Retina (tissue), 1 donor: ENCODE measurements at regions not wholly inside any gene's neighbourhood (a gene's known extent, or its start where the extent isn't known, plus 50 kb on each side); places are given as distances from the start of the nearest gene placed in this dataset.
"Not testable (repeated sequence)": the region's sequence is repeated elsewhere in the genome, so short reads cannot be mapped to it uniquely, and the experiment has no call there.

ENCODE experiments used
- DNase-seq: peaks from one replicate; pipeline ENCODE4 v3.0.0-alpha.2; 2016

DNA sequence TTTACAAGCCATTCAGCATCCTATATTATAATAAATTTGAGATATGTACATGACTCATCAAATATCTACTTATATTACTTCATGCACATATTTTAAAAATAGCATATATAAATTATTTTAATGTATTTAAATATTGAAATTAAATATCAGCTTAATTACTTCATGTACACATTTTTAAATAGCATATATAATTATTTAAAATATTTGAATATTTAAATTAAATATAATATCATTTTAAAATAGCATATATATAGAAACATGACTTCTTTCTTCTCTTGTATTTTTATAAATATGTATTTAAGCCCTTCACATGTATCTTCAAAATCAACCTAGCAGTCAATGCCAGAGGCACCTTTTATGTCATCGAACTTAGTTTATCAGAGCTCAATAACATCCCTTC lies 298.8 kb upstream of the DSEL start:
- no peak for DNase-seq

DNA sequence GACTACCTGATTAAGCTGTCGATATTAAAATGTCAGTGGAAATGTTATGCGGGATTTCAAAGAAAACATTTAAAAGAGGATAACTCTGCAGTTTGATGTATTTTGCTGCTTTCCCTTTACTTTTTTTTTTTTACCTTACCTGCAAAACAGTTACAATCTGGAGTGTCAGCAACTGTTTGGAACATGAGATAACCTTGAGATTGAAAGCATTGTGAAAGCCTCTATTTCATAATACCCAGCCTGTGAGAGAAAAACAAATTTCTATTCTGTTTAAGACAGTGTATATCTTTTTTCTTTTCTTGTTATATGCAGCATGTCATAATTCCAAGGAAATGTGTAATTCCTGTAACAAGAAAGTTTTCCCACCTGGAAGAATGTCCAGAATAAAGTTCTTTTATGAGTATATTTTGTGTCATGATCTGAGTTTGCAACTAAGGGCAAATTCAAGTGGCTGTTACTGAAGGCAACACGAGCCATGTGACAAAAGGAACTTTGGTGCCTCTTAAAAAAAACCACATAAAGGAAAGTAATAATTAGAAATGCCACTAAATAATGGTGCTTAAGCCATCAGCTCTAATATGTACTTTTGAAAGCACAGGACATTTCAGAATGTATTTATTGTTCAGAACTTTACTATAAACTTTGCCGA lies 297.0 kb upstream of the DSEL start:
- DNase-seq, result no peak

GRCh38 chr18:67805261-67805660 lies 288.7 kb upstream of the DSEL start:
- DNase-seq, result peak; percentile 9

DNA sequence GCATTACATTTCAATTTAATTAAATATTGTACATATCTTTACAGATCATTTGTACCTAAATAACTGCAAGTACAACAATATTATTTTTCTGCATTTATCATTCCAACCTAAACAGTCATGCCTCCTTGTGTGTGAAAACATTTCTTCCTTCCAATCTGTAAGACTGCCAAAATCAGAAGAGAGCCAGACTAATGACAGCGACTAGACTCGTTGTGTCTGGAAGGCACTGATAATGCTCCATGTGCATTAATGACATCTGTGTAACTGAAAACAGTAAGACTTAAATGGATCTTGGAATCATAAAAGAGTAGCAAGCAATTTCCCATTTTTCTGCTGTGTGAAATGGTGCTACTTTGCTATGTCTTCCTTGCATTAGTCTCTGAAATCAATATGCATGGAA lies 278.0 kb upstream of the DSEL start:
- no peak for DNase-seq

- no peak for DNase-seq
Observed at GRCh38 chr18:67790527-67790926, 274.0 kb upstream of the DSEL start.

GRCh38 chr18:67789165-67789545 lies 272.6 kb upstream of the DSEL start:
- no peak for DNase-seq

DNA sequence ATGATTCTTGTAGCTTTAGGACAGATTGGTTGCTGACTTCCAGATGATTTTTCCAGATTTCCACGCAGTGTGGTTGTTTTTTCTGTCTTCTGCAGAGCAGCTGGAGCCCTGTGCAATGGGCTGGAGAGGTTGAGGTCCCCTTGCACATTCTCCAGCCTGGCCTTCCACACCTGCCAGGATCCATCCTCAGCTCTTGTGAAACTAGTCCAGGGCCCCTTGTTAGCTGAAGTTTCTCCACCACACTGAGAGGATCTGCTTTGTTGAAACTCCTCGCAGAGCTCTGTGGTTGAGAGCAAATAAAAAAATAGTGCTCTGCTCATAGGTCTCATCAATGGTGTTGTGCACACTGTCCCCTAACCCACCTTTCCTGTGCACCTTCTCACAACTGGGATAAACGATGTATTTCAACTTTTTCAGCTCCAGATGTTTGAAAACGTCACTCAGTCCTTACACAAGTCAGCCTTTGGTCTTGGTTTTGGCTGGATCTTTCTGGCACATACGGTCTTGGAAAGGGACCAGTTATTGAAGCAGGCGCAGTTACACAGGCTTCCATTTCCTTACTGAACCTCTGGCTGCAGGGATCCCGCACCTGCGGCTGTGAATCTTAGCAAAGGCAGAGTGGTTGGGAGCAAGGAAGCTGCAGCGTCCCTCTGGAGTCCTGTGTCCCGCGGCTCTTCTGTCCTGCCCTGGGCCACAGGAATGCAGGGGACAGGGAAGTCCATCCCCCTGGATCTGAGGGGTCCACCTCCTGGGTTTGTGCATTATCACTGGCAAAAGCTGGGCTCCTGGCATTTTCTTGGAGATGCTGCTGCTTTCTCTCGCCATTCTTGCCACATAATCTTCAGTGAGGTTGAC lies 272.0 kb upstream of the DSEL start:
- no peak for DNase-seq

- no peak for DNase-seq
Observed at GRCh38 chr18:67783196-67783946, 266.9 kb upstream of the DSEL start.

DNA sequence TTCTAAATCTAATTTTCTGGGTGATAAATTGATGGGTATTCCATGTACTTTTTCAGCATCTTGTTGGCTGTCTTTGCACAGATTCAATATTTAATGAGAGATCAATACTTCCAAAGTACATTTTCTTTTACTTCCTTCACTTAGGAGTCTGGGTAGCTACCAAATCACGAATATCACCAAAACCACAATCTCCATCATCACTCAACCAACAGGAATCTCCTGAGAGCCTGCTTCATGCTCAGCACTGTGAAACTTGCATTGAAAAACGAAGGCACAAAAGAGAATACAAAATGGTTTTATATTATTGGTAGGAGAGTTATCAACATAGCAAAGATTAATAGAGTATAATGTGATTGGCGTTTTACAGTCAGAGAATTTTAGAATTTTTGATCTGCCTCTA lies 261.5 kb upstream of the DSEL start:
- DNase-seq, result no peak

- no peak for DNase-seq
Observed at GRCh38 chr18:67776929-67777328, 260.4 kb upstream of the DSEL start.

DNA sequence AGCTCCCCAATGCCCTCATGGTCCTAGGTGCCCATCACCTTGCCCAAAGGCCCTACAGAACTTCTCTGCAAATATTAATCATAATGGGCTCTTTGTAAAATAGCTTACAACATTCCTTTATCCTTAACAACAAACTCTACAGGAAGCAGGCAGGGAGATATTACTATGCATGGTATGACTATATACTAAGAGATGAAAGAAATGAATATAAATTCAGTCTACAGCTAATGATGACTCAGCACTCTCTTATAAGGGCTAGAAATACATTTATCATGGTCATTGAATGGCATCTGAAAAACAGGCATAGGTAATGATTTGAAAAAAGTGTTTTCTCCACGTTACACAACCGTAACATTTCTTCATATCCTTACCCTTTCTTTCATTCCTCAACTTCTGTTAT lies 254.8 kb upstream of the DSEL start:
- DNase-seq, result no peak

DNA sequence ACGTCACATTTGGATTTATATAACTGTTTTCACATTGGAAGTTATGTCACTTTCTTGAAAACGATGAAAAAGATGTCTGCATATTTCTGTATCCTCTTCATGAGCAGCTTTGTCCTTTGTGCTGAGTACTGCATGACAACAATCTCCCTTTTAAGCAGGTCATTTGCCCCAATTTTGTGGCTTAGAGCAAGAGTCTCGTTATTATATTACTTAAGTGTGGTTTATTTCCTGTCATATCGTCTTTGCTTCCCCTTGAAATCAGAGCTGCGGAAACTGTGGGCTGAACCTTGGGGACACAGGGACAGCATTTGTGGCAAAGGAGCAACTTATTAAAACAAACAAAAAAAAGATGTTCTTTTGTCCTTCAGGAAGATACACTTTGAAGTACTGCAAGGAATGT lies 254.0 kb upstream of the DSEL start:
- peak; percentile 14 for DNase-seq

DNA sequence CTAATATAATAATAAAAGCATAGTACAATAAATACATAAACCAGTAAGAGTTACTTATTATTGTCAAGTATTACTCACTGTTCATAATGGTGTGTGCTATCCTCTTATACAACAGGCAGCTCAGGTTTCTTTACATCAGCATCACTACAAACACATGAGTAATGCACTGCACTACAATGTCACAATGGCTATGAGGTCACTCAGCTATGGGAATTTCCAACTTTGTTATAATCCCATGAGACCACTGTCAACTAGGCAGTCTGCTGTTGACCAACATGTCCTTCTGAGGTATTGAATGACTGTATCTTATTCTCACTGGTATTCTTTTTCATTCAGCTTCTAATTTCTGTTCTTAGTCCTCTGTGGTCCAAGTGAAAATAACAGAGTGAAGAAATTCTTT lies 250.4 kb upstream of the DSEL start:
- no peak for DNase-seq

GRCh38 chr18:67752211-67752610 lies 235.7 kb upstream of the DSEL start:
- DNase-seq, result not testable (repeated sequence)

- DNase-seq, result no peak
Observed at GRCh38 chr18:67742954-67743353, 226.4 kb upstream of the DSEL start.

DNA sequence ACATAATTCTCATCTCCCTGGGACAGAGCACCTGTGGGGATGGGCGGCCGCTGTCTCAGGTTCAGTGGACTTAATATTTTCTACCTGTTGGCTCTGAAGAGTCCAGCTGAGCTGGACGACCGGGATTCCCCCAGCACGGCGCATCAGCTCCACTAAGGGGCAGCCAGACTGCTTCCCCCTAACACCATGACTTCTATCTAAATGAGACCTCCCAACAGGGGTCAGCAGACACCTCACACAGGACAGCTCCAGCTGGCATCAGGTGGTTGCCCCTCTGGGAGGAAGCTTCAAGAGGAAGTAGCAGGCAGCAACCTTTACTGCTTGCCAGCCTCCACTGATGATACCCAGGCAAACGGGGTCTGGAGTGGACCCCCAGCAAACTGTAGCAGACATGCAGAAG lies 226.0 kb upstream of the DSEL start:
- DNase-seq, result no peak

DNA sequence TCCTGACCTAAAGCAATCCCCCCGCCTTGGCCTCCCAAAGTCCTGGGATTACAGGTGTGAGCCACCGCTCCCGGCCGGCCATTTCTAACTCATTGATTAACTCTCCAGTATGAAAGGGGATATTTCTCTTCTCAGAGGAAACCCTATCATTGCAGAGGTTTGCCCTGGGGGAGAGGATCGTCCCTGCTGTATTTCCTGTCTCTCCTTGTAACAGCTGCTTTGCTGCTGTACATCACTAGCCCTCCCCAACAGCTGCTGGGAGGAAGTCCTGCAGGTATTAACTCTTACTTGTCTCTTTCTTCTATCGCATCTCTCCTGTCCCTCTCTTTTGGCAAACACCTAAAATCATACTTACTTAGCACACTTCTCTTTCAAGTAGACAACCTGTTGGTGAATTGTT lies 219.0 kb upstream of the DSEL start:
- DNase-seq, result no peak

GRCh38 chr18:67733088-67733487 lies 216.6 kb upstream of the DSEL start:
- DNase-seq, result no peak

- no peak for DNase-seq
Observed at GRCh38 chr18:67731851-67732250, 215.3 kb upstream of the DSEL start.

DNA sequence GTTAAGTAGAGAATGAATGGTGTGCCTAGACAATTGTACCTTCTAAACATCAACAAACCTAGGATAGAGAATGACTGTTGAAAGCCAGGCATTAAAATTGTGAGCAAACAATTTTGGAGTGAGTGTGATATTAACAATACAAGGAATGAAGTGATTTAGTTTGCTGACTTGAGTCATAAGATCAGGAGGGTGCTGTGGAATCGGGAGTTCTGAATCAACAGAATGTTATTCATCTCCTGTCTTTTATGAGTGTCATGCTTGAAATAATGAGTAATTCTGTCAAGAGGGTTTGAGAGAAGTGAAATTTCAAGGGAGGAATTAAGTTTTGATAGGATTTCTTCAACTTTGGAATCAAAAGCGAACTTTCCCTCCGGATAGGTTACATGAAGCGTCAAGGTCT lies 214.4 kb upstream of the DSEL start:
- DNase-seq, result no peak

- DNase-seq, result no peak
Observed at GRCh38 chr18:67728364-67728763, 211.8 kb upstream of the DSEL start.

DNA sequence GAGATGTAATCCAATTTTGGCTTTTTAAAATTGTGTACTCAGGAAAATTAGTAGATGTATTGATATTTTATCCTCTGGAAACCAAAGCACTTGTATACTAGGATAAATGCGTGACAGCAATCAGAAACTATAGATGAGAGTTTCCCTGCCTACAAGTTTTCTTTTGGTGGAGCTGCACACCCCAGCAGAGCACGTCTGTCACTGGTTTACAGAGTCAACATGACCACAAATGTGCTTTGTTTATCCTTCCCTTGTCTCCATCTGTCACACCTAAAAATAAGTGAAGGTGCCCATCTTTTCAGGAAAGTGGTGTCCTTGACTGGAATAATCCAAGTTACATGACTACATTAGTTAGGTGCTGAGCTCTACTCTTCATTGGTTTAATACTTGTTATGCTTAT lies 210.4 kb upstream of the DSEL start:
- DNase-seq, result no peak

- no peak for DNase-seq
Observed at GRCh38 chr18:67717800-67718199, 201.3 kb upstream of the DSEL start.

GRCh38 chr18:67715567-67715966 lies 199.0 kb upstream of the DSEL start:
- DNase-seq, result no peak
